ENCODE measurements at regions not wholly inside any gene's neighbourhood (a gene's known extent, or its start where the extent isn't known, plus 50 kb on each side); places are given as distances from the start of the nearest gene placed in this dataset.

DNA sequence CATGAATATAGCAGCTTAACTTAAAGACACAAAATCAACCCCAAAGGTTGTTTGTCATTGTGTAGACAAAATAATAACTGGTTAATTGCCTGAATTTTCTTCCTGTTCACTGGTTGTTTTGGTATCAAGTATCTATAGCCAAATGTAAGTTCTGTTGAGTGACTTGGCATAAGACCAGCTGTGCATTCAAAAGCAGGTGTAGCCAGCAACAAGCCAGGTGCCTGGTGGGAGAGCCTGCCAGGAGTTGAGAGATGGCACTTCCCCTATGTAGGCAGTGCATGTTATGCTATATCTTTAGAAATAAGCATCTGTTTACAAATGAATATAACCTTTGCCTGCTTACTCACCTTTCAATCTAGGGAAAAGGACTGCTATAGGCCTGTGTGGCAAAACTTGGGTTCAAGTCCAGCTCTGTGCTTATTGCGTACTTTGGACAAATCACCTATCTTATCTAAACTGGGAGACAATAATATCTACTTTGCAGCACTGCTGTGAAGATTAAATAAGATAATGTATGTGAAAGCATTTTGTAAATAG, 84.9 kb upstream of the TBL1XR1 start:
- TF ChIP-seq POLR2AphosphoS5 (IDR thresholded peaks at IDR 0.05; ENCODE audit: low read depth, low read length) (no peak), POLR2A (IDR thresholded peaks at IDR 0.05; ENCODE audit: low read depth, low read length) (no peak), TAF1 (IDR thresholded peaks at IDR 0.05; ENCODE audit: borderline replicate concordance, low read depth, low read length) (no peak)
